MM.1S (cell line): ENCODE measurements at regions not wholly inside any gene's neighbourhood (a gene's known extent, or its start where the extent isn't known, plus 50 kb on each side); places are given as distances from the start of the nearest gene placed in this dataset.

Source experiments
- EZH2 ChIP-seq: fragments of 300-600 bp; sonication (generic); optimal IDR thresholded peaks from 2 replicates; pipeline ENCODE3; 2017; ENCODE audit warnings: low read depth, mild to moderate bottlenecking, antibody characterized with exemption, low read length, mixed read lengths
- TF ChIP-seq, protein P1 (sequence below): fragments of 300-600 bp; sonication (generic); IDR thresholded peaks from 2 replicates; pipeline ENCODE4 v1.5.1; 2016; ENCODE audit warnings: antibody characterized with exemption, low read length, mixed read lengths

DNA sequence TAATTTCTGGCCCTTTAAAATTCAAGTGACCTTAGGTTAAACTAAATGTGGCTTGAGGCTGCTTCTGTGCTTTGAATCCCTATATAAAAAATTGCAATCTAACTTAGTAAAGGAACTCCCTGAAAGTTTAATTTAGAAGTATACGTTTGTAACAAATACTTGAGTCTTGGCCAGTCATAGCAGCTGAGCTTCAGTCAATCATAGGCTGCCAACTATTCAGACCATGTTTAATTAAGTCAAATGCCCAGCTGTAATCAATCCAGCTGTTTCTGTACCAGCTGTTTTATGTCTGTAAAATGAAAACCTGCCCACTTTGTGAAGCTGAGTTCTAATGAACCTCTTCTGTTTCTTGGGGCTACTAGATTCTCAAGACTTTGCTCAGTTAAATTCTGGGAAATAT, 760.1 kb downstream of the MAT2B start:
- TF ChIP-seq, protein P1, sequence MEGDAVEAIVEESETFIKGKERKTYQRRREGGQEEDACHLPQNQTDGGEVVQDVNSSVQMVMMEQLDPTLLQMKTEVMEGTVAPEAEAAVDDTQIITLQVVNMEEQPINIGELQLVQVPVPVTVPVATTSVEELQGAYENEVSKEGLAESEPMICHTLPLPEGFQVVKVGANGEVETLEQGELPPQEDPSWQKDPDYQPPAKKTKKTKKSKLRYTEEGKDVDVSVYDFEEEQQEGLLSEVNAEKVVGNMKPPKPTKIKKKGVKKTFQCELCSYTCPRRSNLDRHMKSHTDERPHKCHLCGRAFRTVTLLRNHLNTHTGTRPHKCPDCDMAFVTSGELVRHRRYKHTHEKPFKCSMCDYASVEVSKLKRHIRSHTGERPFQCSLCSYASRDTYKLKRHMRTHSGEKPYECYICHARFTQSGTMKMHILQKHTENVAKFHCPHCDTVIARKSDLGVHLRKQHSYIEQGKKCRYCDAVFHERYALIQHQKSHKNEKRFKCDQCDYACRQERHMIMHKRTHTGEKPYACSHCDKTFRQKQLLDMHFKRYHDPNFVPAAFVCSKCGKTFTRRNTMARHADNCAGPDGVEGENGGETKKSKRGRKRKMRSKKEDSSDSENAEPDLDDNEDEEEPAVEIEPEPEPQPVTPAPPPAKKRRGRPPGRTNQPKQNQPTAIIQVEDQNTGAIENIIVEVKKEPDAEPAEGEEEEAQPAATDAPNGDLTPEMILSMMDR: no peak
- TF ChIP-seq EZH2: no peak
